H1 (cell line): ENCODE measurements at regions not wholly inside any gene's neighbourhood (a gene's known extent, or its start where the extent isn't known, plus 50 kb on each side); places are given as distances from the start of the nearest gene placed in this dataset.

Source experiments
- CEBPB ChIP-seq: IDR thresholded peaks from 2 replicates; pipeline ENCODE4 v1.6.1; 2012; ENCODE audit warnings: low read depth, low read length
- GTF2F1 ChIP-seq: IDR thresholded peaks from 2 replicates; pipeline ENCODE4 v1.6.1; 2012; ENCODE audit warnings: low read depth, low read length, improper control_type of control experiment, borderline replicate concordance
- MAX ChIP-seq: IDR thresholded peaks from 2 replicates; pipeline ENCODE4 v1.6.1; 2012; ENCODE audit warnings: inconsistent platforms
- ZNF274 ChIP-seq: IDR thresholded peaks from 2 replicates; pipeline ENCODE4 v1.7.0; 2012; ENCODE audit warnings: low read length, borderline replicate concordance; ENCODE audit errors: extremely low read depth

GRCh38 chr2:8577573-8577972, 104.3 kb upstream of the ID2 start (continued):
- TF ChIP-seq GTF2F1 (no peak), MAX (no peak), CEBPB (no peak), ZNF274 (no peak)
